Smooth muscle cell of the brain vasculature (primary cell): ENCODE measurements at regions not wholly inside any gene's neighbourhood (a gene's known extent, or its start where the extent isn't known, plus 50 kb on each side); places are given as distances from the start of the nearest gene placed in this dataset.

Experiments used
- DNase-seq: peaks from one replicate; pipeline ENCODE4 v3.0.0-alpha.2; 2012; ENCODE audit warnings: low read depth, low spot score

- no peak for DNase-seq
These were observed 63.6 kb downstream of the NUDT12 start for GRCh38 chr5:103498800-103499551.

GRCh38 chr5:103498211-103498610, 64.4 kb downstream of the NUDT12 start:
- no peak for DNase-seq

GRCh38 chr5:103497781-103498180, 64.8 kb downstream of the NUDT12 start:
- DNase-seq: no peak

- DNase-seq: no peak
These were observed 72.4 kb downstream of the NUDT12 start for GRCh38 chr5:103490030-103490739.

GRCh38 chr5:103489307-103489706, 73.3 kb downstream of the NUDT12 start:
- no peak for DNase-seq

GRCh38 chr5:103487822-103488493, 74.6 kb downstream of the NUDT12 start:
- no peak for DNase-seq

GRCh38 chr5:103487218-103487617, 75.4 kb downstream of the NUDT12 start:
- no peak for DNase-seq

GRCh38 chr5:103486739-103487138, 75.8 kb downstream of the NUDT12 start:
- DNase-seq: no peak

- DNase-seq: no peak
These were observed 82.3 kb downstream of the NUDT12 start for GRCh38 chr5:103480246-103480645.

- no peak for DNase-seq
These were observed 84.9 kb downstream of the NUDT12 start for GRCh38 chr5:103477678-103478077.

- DNase-seq: no peak
These were observed 85.8 kb downstream of the NUDT12 start for GRCh38 chr5:103476811-103477210.

- DNase-seq: no peak
These were observed 86.9 kb downstream of the NUDT12 start for GRCh38 chr5:103475629-103476240.

GRCh38 chr5:103474677-103475076, 87.9 kb downstream of the NUDT12 start:
- no peak for DNase-seq

- DNase-seq: no peak
These were observed 88.9 kb downstream of the NUDT12 start for GRCh38 chr5:103473725-103474124.

- no peak for DNase-seq
These were observed 89.8 kb downstream of the NUDT12 start for GRCh38 chr5:103472830-103473229.

- DNase-seq: no peak
These were observed 90.3 kb downstream of the NUDT12 start for GRCh38 chr5:103472265-103472664.

- no peak for DNase-seq
These were observed 93.1 kb downstream of the NUDT12 start for GRCh38 chr5:103469288-103470040.

GRCh38 chr5:103467831-103468230, 94.8 kb downstream of the NUDT12 start:
- no peak for DNase-seq

- no peak for DNase-seq
These were observed 96.1 kb downstream of the NUDT12 start for GRCh38 chr5:103466495-103466894.

- DNase-seq: no peak
These were observed 96.7 kb downstream of the NUDT12 start for GRCh38 chr5:103465891-103466290.

GRCh38 chr5:103464835-103465484, 97.6 kb downstream of the NUDT12 start:
- no peak for DNase-seq
